ENCODE measurements at regions not wholly inside any gene's neighbourhood (a gene's known extent, or its start where the extent isn't known, plus 50 kb on each side); places are given as distances from the start of the nearest gene placed in this dataset.

- no peak for DNase-seq
- no peak for TF ChIP-seq GATA1 (IDR thresholded peaks at IDR 0.05; ENCODE audit: low read depth, low read length)
- no peak for TF ChIP-seq POLR2A (IDR thresholded peaks at IDR 0.05; ENCODE audit: low read length)
These were observed 236.1 kb upstream of the G2E3 start for GRCh38 chr14:30322819-30323218.

GRCh38 chr14:30330033-30330432 lies 228.9 kb upstream of the G2E3 start:
- TF ChIP-seq GATA1 (IDR thresholded peaks at IDR 0.05; ENCODE audit: low read depth, low read length), result no peak
- TF ChIP-seq POLR2A (IDR thresholded peaks at IDR 0.05; ENCODE audit: low read length), result no peak
- no peak for DNase-seq

GRCh38 chr14:30330445-30330844 lies 228.5 kb upstream of the G2E3 start:
- peak; percentile 2 to 29 for DNase-seq
- no peak for TF ChIP-seq POLR2A (IDR thresholded peaks at IDR 0.05; ENCODE audit: low read length)
- no peak for TF ChIP-seq GATA1 (IDR thresholded peaks at IDR 0.05; ENCODE audit: low read depth, low read length)

GRCh38 chr14:30331030-30331429 lies 227.9 kb upstream of the G2E3 start:
- no peak for TF ChIP-seq POLR2A (IDR thresholded peaks at IDR 0.05; ENCODE audit: low read length)
- no peak for TF ChIP-seq GATA1 (IDR thresholded peaks at IDR 0.05; ENCODE audit: low read depth, low read length)
- no peak for DNase-seq

- DNase-seq, result no peak
- no peak for TF ChIP-seq POLR2A (IDR thresholded peaks at IDR 0.05; ENCODE audit: low read length)
- TF ChIP-seq GATA1 (IDR thresholded peaks at IDR 0.05; ENCODE audit: low read depth, low read length), result no peak
These were observed 226.6 kb upstream of the G2E3 start for GRCh38 chr14:30332374-30332773.

- no peak for DNase-seq
These were observed 225.0 kb upstream of the G2E3 start for GRCh38 chr14:30333934-30334333.

GRCh38 chr14:30337456-30337855 lies 221.5 kb upstream of the G2E3 start:
- DNase-seq, result no peak
- TF ChIP-seq POLR2A (IDR thresholded peaks at IDR 0.05; ENCODE audit: low read length) (no peak), GATA1 (IDR thresholded peaks at IDR 0.05; ENCODE audit: low read depth, low read length) (no peak)

More at GRCh38 chr14:30333934-30334333, 225.0 kb upstream of the G2E3 start:
- TF ChIP-seq POLR2A (IDR thresholded peaks at IDR 0.05; ENCODE audit: low read length), result no peak
- no peak for TF ChIP-seq GATA1 (IDR thresholded peaks at IDR 0.05; ENCODE audit: low read depth, low read length)

- TF ChIP-seq POLR2A (IDR thresholded peaks at IDR 0.05; ENCODE audit: low read length), result no peak
- TF ChIP-seq GATA1 (IDR thresholded peaks at IDR 0.05; ENCODE audit: low read depth, low read length), result no peak
- DNase-seq, result no peak
These were observed 219.6 kb upstream of the G2E3 start for GRCh38 chr14:30339311-30339901.

- TF ChIP-seq POLR2A (IDR thresholded peaks at IDR 0.05; ENCODE audit: low read length) (no peak), GATA1 (IDR thresholded peaks at IDR 0.05; ENCODE audit: low read depth, low read length) (no peak)
- DNase-seq, result no peak
These were observed 218.5 kb upstream of the G2E3 start for GRCh38 chr14:30340495-30340894.

- no peak for DNase-seq
- no peak for TF ChIP-seq POLR2A (IDR thresholded peaks at IDR 0.05; ENCODE audit: low read length)
- TF ChIP-seq GATA1 (IDR thresholded peaks at IDR 0.05; ENCODE audit: low read depth, low read length), result no peak
These were observed 213.4 kb upstream of the G2E3 start for GRCh38 chr14:30345511-30345910.

GRCh38 chr14:30348445-30348844 lies 210.5 kb upstream of the G2E3 start:
- no peak for DNase-seq
- TF ChIP-seq GATA1 (IDR thresholded peaks at IDR 0.05; ENCODE audit: low read depth, low read length) (no peak), POLR2A (IDR thresholded peaks at IDR 0.05; ENCODE audit: low read length) (no peak)

GRCh38 chr14:30349520-30349919 lies 209.4 kb upstream of the G2E3 start:
- DNase-seq, result no peak
- TF ChIP-seq POLR2A (IDR thresholded peaks at IDR 0.05; ENCODE audit: low read length), result no peak
- TF ChIP-seq GATA1 (IDR thresholded peaks at IDR 0.05; ENCODE audit: low read depth, low read length), result no peak

- no peak for DNase-seq
These were observed 204.5 kb upstream of the G2E3 start for GRCh38 chr14:30354439-30354838.

GRCh38 chr14:30355431-30355913 lies 203.5 kb upstream of the G2E3 start:
- TF ChIP-seq POLR2A (IDR thresholded peaks at IDR 0.05; ENCODE audit: low read length) (no peak), GATA1 (IDR thresholded peaks at IDR 0.05; ENCODE audit: low read depth, low read length) (no peak)
- DNase-seq, result no peak

More at GRCh38 chr14:30354439-30354838, 204.5 kb upstream of the G2E3 start:
- TF ChIP-seq POLR2A (IDR thresholded peaks at IDR 0.05; ENCODE audit: low read length) (no peak), GATA1 (IDR thresholded peaks at IDR 0.05; ENCODE audit: low read depth, low read length) (no peak)

GRCh38 chr14:30356438-30357202 lies 202.3 kb upstream of the G2E3 start:
- TF ChIP-seq POLR2A (IDR thresholded peaks at IDR 0.05; ENCODE audit: low read length) (no peak), GATA1 (IDR thresholded peaks at IDR 0.05; ENCODE audit: low read depth, low read length) (no peak)
- DNase-seq, result no peak

All from erythroblast (primary cell).